H1 (cell line): ENCODE measurements at regions not wholly inside any gene's neighbourhood (a gene's known extent, or its start where the extent isn't known, plus 50 kb on each side); places are given as distances from the start of the nearest gene placed in this dataset.

Experiments used
- CEBPB ChIP-seq: IDR thresholded peaks from 2 replicates; pipeline ENCODE4 v1.6.1; 2012; ENCODE audit warnings: low read depth, low read length
- CTCF ChIP-seq, 3 experiments: IDR thresholded peaks; 1 replicate in 2 of 3; 2 replicates in 1 of 3; pipeline versions ENCODE4 v1.5.1 to v1.6.1; 2011; ENCODE audit warnings: low read length in 3 of 3, mild to moderate bottlenecking in 3 of 3, inconsistent platforms in 2 of 3, low read depth in 1 of 3, moderate library complexity in 1 of 3; ENCODE audit not compliant: insufficient read depth in 1 of 3; ENCODE audit errors: control extremely low read depth in 1 of 3
- HDAC6 ChIP-seq: IDR thresholded peaks from one replicate; pipeline ENCODE4 v1.7.1; 2012; ENCODE audit warnings: low read depth, mild to moderate bottlenecking, inconsistent platforms, low read length, moderate library complexity
- KDM1A ChIP-seq: fragments of 200-600, 300-600 bp; sonication (generic); IDR thresholded peaks from 2 replicates; pipeline ENCODE4 v1.7.1; 2016; ENCODE audit warnings: mild to moderate bottlenecking, low read length, borderline replicate concordance
- MAX ChIP-seq: IDR thresholded peaks from 2 replicates; pipeline ENCODE4 v1.6.1; 2012; ENCODE audit warnings: inconsistent platforms
- POLR2A ChIP-seq, 2 experiments: IDR thresholded peaks; 1 replicate in 1 of 2; 2 replicates in 1 of 2; pipeline ENCODE4 v1.6.1; 2011; ENCODE audit warnings: low read depth in 2 of 2, low read length in 2 of 2, mild to moderate bottlenecking in 2 of 2; ENCODE audit errors: control extremely low read depth in 1 of 2
- SP1 ChIP-seq: IDR thresholded peaks from 2 replicates; pipeline ENCODE4 v1.6.1; 2011; ENCODE audit warnings: low read depth, low read length
- TF ChIP-seq, protein P1 (sequence below): IDR thresholded peaks from 2 replicates; pipeline ENCODE4 v1.6.1; 2011; ENCODE audit warnings: low read depth, mild to moderate bottlenecking, low read length; ENCODE audit not compliant: insufficient read depth

GRCh38 chr11:116274521-116274920 is 498.3 kb downstream of the BUD13 start:
- TF ChIP-seq POLR2A (IDR thresholded peaks at IDR 0.05; ENCODE audit: control extremely low read depth in 1 of 2, low read depth in 2 of 2, low read length in 2 of 2) (no peak), CEBPB (no peak), KDM1A (no peak), CTCF (IDR thresholded peaks at IDR 0.05; ENCODE audit: control extremely low read depth in 1 of 3, insufficient read depth in 1 of 3, low read depth in 1 of 3, low read length in 3 of 3) (no peak), HDAC6 (no peak), MAX (no peak), SP1 (no peak)
- TF ChIP-seq, protein P1, sequence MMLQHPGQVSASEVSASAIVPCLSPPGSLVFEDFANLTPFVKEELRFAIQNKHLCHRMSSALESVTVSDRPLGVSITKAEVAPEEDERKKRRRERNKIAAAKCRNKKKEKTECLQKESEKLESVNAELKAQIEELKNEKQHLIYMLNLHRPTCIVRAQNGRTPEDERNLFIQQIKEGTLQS = no peak
